Endothelial cell of umbilical vein (primary cell): ENCODE measurements at regions not wholly inside any gene's neighbourhood (a gene's known extent, or its start where the extent isn't known, plus 50 kb on each side); places are given as distances from the start of the nearest gene placed in this dataset.

Experiments
- BruUV-seq: library from RNA; stranded (reverse); fragments of 400-500 nt; replicated peaks from 2 replicates; lab custom pipeline; 2021; lab: Mats Ljungman, UMichigan
- CTCF ChIA-PET: fragments of 300-600, 350-600 bp; sonication (Branson Sonifier 250); formaldehyde crosslinking; loops from one replicate; lab custom pipeline; 2021; ENCODE audit warnings: antibody characterized with exemption, inconsistent platforms; lab: Charles Lee
- POLR2A ChIA-PET: fragments of 300-600, 350-600 bp; sonication (Branson Sonifier 250); formaldehyde crosslinking; loops from one replicate; lab custom pipeline; 2021; ENCODE audit warnings: antibody characterized with exemption, inconsistent platforms; lab: Charles Lee
- DNase-seq: peaks from one replicate; pipeline ENCODE4 v3.0.0-alpha.2; 2011; ENCODE audit warnings: low read depth, low spot score
- FAIRE-seq: peaks from 2 replicates; lab custom pipeline; 2011; peaks lifted over from hg19 to GRCh38; lab: Jason Lieb, UNC
- H2AFZ ChIP-seq: 2 replicates; pipeline ENCODE4 v1.6.0; 2012; ENCODE audit warnings: low read depth, low read length, control low read depth, inconsistent platforms
- H3K27ac ChIP-seq: 2 replicates; pipeline ENCODE4 v1.5.1; 2011; ENCODE audit warnings: low read depth, mild to moderate bottlenecking, control low read depth, low read length, moderate library complexity; ENCODE audit not compliant: insufficient read depth
- H3K27me3 ChIP-seq, 2 experiments: 2 replicates each; pipeline versions ENCODE4 v1.6.0 to v1.6.1; 2011; ENCODE audit warnings: low read length in 2 of 2, mixed read lengths in 1 of 2; ENCODE audit not compliant: control insufficient read depth in 2 of 2, insufficient read depth in 2 of 2
- H3K36me3 ChIP-seq, 2 experiments: 2 replicates in 1 of 2; 3 replicates in 1 of 2; pipeline ENCODE4 v1.5.1; 2011; ENCODE audit warnings: low read length in 2 of 2, mild to moderate bottlenecking in 1 of 2, moderate library complexity in 1 of 2; ENCODE audit not compliant: control insufficient read depth in 2 of 2, insufficient read depth in 2 of 2; ENCODE audit errors: extremely low read depth in 1 of 2
- H3K4me1 ChIP-seq: 3 replicates; pipeline ENCODE4 v1.5.1; 2011; ENCODE audit warnings: mild to moderate bottlenecking, low read length; ENCODE audit not compliant: control insufficient read depth, insufficient read depth; ENCODE audit errors: extremely low read depth
- H3K4me2 ChIP-seq: 2 replicates; pipeline ENCODE4 v1.6.1; 2011; ENCODE audit warnings: low read length, control low read depth, mixed read lengths; ENCODE audit not compliant: insufficient read depth
- H3K4me3 ChIP-seq, 3 experiments: fragments of 200-600 bp in 1 of 3; sonication (generic), shearing (Covaris generic) in 1 of 3; replicated peaks in 1 of 3; 2 replicates each; pipeline ENCODE4 v1.5.1; 2011 to 2016; ENCODE audit warnings: control low read depth in 3 of 3, low read length in 3 of 3, mild to moderate bottlenecking in 2 of 3, inconsistent platforms in 1 of 3, low read depth in 1 of 3, moderate library complexity in 1 of 3; ENCODE audit not compliant: insufficient read depth in 1 of 3
- H3K79me2 ChIP-seq: 2 replicates; pipeline ENCODE4 v1.6.0; 2012; ENCODE audit warnings: low read length, inconsistent platforms; ENCODE audit not compliant: control insufficient read depth, insufficient read depth
- H3K9ac ChIP-seq: replicated peaks from 2 replicates; pipeline ENCODE3; 2011; ENCODE audit warnings: low read length, control low read depth; ENCODE audit not compliant: insufficient read depth; ENCODE audit errors: extremely low read depth
- H3K9me1 ChIP-seq: replicated peaks from 3 replicates; pipeline ENCODE4 v1.6.0; 2011; ENCODE audit warnings: mild to moderate bottlenecking, low read length; ENCODE audit not compliant: control insufficient read depth, insufficient read depth; ENCODE audit errors: extremely low read depth
- H3K9me3 ChIP-seq: replicated peaks from 2 replicates; pipeline ENCODE4 v1.5.1; 2012; ENCODE audit warnings: low read length, inconsistent platforms; ENCODE audit not compliant: control insufficient read depth, insufficient read depth
- H4K20me1 ChIP-seq: replicated peaks from 2 replicates; pipeline ENCODE3; 2011; ENCODE audit warnings: mild to moderate bottlenecking, low read length; ENCODE audit not compliant: control insufficient read depth, insufficient read depth; ENCODE audit errors: extremely low read depth
- EZH2 ChIP-seq: IDR thresholded peaks from 2 replicates; pipeline ENCODE4 v1.6.1; 2012; ENCODE audit warnings: borderline replicate concordance, low read depth, mild to moderate bottlenecking, moderate library complexity, low read length, inconsistent platforms; ENCODE audit not compliant: severe bottlenecking
- FOS ChIP-seq: IDR thresholded peaks from 2 replicates; pipeline ENCODE4 v1.6.1; 2011; ENCODE audit warnings: mild to moderate bottlenecking, low read length, moderate library complexity, borderline replicate concordance; ENCODE audit not compliant: insufficient read depth
- GATA2 ChIP-seq: IDR thresholded peaks from 2 replicates; pipeline ENCODE4 v1.7.0; 2011; ENCODE audit warnings: low read depth, mild to moderate bottlenecking, moderate library complexity, mixed read lengths, low read length; ENCODE audit not compliant: insufficient read length, insufficient read depth
- JUN ChIP-seq: IDR thresholded peaks from 2 replicates; pipeline ENCODE4 v1.6.1; 2011; ENCODE audit warnings: borderline replicate concordance, low read depth; ENCODE audit not compliant: insufficient read length, insufficient read depth
- MAX ChIP-seq: IDR thresholded peaks from 2 replicates; pipeline ENCODE4 v1.6.1; 2011; ENCODE audit not compliant: insufficient read depth, insufficient read length
- MYC ChIP-seq: IDR thresholded peaks from one replicate; pipeline ENCODE4 v1.6.1; 2011; ENCODE audit warnings: mild to moderate bottlenecking, low read depth, low read length
- POLR2A ChIP-seq: IDR thresholded peaks from 2 replicates; pipeline ENCODE4 v1.6.1; 2012; ENCODE audit warnings: low read depth, mild to moderate bottlenecking, control low read depth, low read length
- POLR2AphosphoS5 ChIP-seq: IDR thresholded peaks from 2 replicates; pipeline ENCODE4 v1.6.1; 2012; ENCODE audit warnings: low read depth, mild to moderate bottlenecking, control low read depth, low read length, moderate library complexity; ENCODE audit not compliant: insufficient read depth
- dilution Hi-C: fragments of 300-500 bp; cut with MboI; formaldehyde crosslinking; loops from one replicate; pipeline ENCODE4 v1.15.0; 2019; ENCODE audit warnings: low sequenced_read_pairs; ENCODE audit not compliant: extremely low pct_ligation_motif_present
- intact Hi-C: fragments of 100-400 bp; cut with micrococcal nuclease; formaldehyde crosslinking; loops from one replicate; pipeline ENCODE4 v1.10.0; 2022
- TF ChIP-seq, protein P1 (sequence below), 2 donors: IDR thresholded peaks; 1 replicate in 1 of 2; 2 replicates in 1 of 2; pipeline ENCODE4 v1.5.1; 2011; ENCODE audit warnings: low read length in 2 of 2, mild to moderate bottlenecking in 2 of 2, moderate library complexity in 2 of 2, control low read depth in 1 of 2, inconsistent platforms in 1 of 2, low read depth in 1 of 2; ENCODE audit not compliant: insufficient read depth in 1 of 2; ENCODE audit errors: extremely low read depth in 1 of 2

DNA sequence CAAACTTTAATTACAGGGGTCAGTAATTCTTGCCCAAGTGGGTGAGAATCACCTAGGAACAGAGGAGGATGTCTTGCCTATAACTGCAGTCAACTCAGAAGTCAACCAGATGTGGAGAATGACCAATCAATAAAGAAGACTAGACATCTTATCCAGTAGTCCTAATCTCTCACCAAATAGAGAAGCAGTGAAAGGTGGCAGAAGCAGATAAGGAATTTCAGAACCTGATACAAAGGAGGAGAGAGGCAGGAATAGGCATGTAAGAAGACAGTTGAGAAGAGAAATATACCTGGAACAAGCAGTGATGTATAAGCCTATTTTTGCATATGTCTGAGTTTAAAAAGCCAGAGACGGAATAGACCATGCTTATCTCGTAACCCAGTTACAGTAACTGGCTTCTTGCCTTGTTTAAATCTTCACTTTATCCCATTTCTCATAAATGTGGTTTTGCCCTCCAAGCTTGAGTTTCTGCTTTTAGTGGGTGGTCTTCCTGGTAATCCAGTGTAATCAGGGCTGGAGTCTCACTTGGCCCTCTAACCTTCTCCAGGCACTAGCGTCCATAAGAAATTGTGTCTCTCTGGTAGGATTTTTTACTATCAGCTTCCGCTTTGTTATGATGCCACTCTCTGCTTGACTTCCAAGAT, 401.0 kb downstream of the SUCLG1 start:
- H3K36me3 ChIP-seq, result no peaks in the 10 kb centered on the region
- H3K4me3 ChIP-seq, result no peak overlapping the region
- dilution Hi-C loops, result no loop called here
- intact Hi-C loops, result no loop called here
- BruUV-seq, result no TSS peak
- no peak overlapping the region for H3K27ac ChIP-seq
- no peaks in the 10 kb centered on the region for H3K4me1 ChIP-seq
- CTCF ChIA-PET, result no interaction called here
- no peak overlapping the region for H3K9ac ChIP-seq
- POLR2A ChIA-PET, result no interaction called here
- no peaks in the 10 kb centered on the region for H3K9me3 ChIP-seq
- DNase-seq, result no peak
- no peak overlapping the region for H3K4me2 ChIP-seq
- FAIRE-seq, result no peak
- H3K79me2 ChIP-seq, result no peaks in the 10 kb centered on the region
- H3K27me3 ChIP-seq, result no peaks in the 10 kb centered on the region
- no peaks in the 10 kb centered on the region for H4K20me1 ChIP-seq
- TF ChIP-seq POLR2AphosphoS5 (no peak), JUN (no peak), GATA2 (no peak), MYC (no peak), FOS (no peak), EZH2 (no peak), MAX (no peak), POLR2A (no peak)
- TF ChIP-seq, protein P1, sequence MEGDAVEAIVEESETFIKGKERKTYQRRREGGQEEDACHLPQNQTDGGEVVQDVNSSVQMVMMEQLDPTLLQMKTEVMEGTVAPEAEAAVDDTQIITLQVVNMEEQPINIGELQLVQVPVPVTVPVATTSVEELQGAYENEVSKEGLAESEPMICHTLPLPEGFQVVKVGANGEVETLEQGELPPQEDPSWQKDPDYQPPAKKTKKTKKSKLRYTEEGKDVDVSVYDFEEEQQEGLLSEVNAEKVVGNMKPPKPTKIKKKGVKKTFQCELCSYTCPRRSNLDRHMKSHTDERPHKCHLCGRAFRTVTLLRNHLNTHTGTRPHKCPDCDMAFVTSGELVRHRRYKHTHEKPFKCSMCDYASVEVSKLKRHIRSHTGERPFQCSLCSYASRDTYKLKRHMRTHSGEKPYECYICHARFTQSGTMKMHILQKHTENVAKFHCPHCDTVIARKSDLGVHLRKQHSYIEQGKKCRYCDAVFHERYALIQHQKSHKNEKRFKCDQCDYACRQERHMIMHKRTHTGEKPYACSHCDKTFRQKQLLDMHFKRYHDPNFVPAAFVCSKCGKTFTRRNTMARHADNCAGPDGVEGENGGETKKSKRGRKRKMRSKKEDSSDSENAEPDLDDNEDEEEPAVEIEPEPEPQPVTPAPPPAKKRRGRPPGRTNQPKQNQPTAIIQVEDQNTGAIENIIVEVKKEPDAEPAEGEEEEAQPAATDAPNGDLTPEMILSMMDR (IDR thresholded peaks at IDR 0.05; ENCODE audit: extremely low read depth in 1 of 2, insufficient read depth in 1 of 2, low read depth in 1 of 2, low read length in 2 of 2), result no peak
- H2AFZ ChIP-seq, result no peak overlapping the region
- no peaks in the 10 kb centered on the region for H3K9me1 ChIP-seq
